NT2/D1 (cell line): ENCODE measurements at regions not wholly inside any gene's neighbourhood (a gene's known extent, or its start where the extent isn't known, plus 50 kb on each side); places are given as distances from the start of the nearest gene placed in this dataset.

Source experiments
- DNase-seq: peaks from one replicate; pipeline ENCODE4 v3.0.0-alpha.2; 2011; ENCODE audit warnings: low read depth, low spot score
- H3K27me3 ChIP-seq: 2 replicates; pipeline ENCODE4 v1.6.0; 2011; ENCODE audit warnings: mild to moderate bottlenecking; ENCODE audit not compliant: insufficient read length, insufficient read depth
- H3K36me3 ChIP-seq: 2 replicates; pipeline ENCODE4 v1.6.1; 2011; ENCODE audit warnings: mild to moderate bottlenecking, low read length, mixed read lengths; ENCODE audit not compliant: insufficient read depth, insufficient read length
- H3K4me1 ChIP-seq: 2 replicates; pipeline ENCODE4 v1.5.1; 2011; ENCODE audit not compliant: insufficient read depth, insufficient read length
- H3K4me3 ChIP-seq: 2 replicates; pipeline ENCODE4 v1.5.1; 2011; ENCODE audit warnings: low read depth; ENCODE audit not compliant: insufficient read length
- H3K9ac ChIP-seq: 2 replicates; pipeline ENCODE4 v1.6.0; 2011; ENCODE audit warnings: low read depth; ENCODE audit not compliant: insufficient read length
- H3K9me3 ChIP-seq: 2 replicates; pipeline ENCODE4 v1.5.1; 2011; ENCODE audit warnings: mild to moderate bottlenecking, low read length; ENCODE audit not compliant: insufficient read depth
- SUZ12 ChIP-seq: IDR thresholded peaks from 2 replicates; pipeline ENCODE4 v1.6.1; 2011; ENCODE audit not compliant: insufficient read length, insufficient read depth; ENCODE audit errors: extremely low read depth
- YY1 ChIP-seq: IDR thresholded peaks from 2 replicates; pipeline ENCODE4 v1.6.1; 2011; ENCODE audit not compliant: insufficient read length, insufficient read depth
- ZNF274 ChIP-seq: IDR thresholded peaks from 2 replicates; pipeline ENCODE4 v1.6.1; 2011; ENCODE audit warnings: mild to moderate bottlenecking, low read depth, low read length

DNA sequence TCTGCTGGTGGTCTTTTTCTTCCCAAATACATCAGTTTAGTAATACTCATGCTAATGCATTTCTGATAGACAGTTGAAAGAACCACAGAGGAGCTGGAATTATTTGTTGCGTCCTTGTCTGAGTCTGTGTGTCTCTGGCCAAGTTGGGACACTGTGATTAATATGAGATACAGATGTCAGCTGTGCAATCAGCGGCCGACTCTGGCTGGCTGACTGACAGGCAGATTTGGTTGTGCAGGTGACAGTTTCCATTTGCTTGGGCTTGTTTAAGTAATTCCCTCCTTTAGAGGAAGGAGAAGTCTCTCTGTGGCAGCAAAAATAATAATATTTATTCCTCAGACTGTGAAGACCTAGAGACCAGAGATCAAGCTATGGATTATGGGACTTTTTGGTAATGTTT, 176.2 kb upstream of the CHRM2 start:
- H3K27me3 ChIP-seq: no peaks in the 10 kb centered on the region
- H3K4me3 ChIP-seq: no peak overlapping the region
- no peaks in the 10 kb centered on the region for H3K36me3 ChIP-seq
- H3K9me3 ChIP-seq: no peaks in the 10 kb centered on the region
- H3K9ac ChIP-seq: no peak overlapping the region
- TF ChIP-seq YY1 (no peak), ZNF274 (no peak), SUZ12 (no peak)
- no peak for DNase-seq
- no peaks in the 10 kb centered on the region for H3K4me1 ChIP-seq

DNA sequence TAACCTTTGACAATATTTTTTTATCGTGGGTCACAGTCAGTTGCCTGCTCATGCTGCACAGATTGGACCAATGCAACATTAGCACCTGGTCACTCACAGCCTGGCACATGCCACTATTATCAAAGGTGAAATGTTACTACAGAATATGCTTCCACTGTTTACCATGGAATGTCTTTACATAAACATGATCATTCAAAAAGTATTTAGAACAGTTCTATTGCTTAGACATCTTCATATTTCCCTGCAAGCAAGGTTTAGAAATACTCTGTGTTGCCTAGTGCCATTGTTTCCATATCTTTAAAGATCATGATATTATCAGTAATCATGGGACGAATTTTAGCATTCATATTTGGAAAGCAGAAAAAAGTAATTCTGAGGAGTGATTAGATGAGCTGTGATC, 179.9 kb upstream of the CHRM2 start:
- H3K36me3 ChIP-seq: no peaks in the 10 kb centered on the region
- H3K4me3 ChIP-seq: no peak overlapping the region
- DNase-seq: no peak
- no peaks in the 10 kb centered on the region for H3K4me1 ChIP-seq
- TF ChIP-seq ZNF274 (no peak), SUZ12 (no peak), YY1 (no peak)
- no peaks in the 10 kb centered on the region for H3K9me3 ChIP-seq
- no peaks in the 10 kb centered on the region for H3K27me3 ChIP-seq
- no peak overlapping the region for H3K9ac ChIP-seq

DNA sequence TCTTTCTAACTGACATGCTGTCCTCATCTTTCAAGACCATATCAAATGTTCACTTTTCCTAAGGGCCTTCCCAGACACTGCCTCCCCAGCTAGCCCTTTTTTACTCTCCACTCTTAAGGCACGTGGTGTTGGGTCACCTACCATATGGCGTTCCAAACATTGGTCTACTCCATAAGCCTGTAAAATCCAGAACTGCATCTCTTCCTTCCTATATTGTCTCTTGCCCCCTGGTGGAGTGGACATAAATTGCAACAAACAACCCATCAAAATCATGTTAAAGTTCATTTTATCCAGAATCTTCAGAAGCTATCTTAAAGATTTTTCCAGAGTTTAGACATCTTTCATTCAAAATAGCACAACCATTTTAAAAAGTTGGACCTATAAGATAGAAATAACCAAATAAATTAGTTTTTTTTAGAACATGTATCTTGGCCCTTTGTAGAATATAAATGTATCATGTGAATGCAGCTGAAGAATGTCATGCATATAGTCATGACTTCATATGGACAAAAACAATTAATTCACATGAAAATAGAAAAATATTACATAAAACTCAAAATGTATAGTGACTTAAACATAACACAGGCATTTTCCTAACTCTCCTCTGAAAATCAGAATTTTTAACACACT, 180.6 kb upstream of the CHRM2 start:
- no peak for TF ChIP-seq SUZ12
- H3K36me3 ChIP-seq: no peaks in the 10 kb centered on the region
- DNase-seq: no peak

DNA sequence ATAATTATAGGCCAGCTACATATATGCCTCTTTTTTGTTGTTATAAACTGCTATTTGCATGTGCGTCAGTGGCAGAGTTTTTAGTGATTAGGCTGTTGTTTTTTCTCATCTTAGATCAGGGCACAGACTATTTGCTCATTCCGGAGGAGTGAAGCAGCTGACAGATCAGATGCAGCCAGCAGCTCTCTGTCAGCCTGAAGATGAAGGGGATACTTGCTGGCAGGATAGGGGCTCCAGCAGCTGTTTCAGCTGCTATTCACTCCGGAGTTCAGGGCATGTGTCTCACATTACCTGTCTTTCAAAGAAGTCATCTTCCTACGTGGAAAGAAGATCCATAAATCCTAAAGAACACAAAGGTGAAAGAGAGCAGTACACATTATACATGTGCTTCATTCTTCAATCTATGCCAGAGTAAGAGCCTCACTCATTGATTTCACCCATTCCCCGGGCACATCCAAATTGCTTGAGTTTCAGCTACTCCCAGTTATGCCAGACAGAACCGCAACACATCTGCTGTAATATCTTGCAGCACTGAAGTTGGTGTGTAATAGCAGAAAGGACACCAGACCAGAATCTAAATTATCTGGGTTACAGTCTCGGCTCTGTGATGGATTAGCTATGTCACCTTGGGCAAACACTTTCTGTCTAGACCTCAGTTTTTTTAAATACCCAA, 182.8 kb upstream of the CHRM2 start:
- Histone ChIP-seq H3K4me3 (no peak overlapping the region), H3K36me3 (no peaks in the 10 kb centered on the region), H3K4me1 (no peaks in the 10 kb centered on the region), H3K9ac (no peak overlapping the region), H3K9me3 (no peaks in the 10 kb centered on the region), H3K27me3 (no peaks in the 10 kb centered on the region)
- DNase-seq: no peak
- TF ChIP-seq ZNF274: no peak
- no peak for TF ChIP-seq SUZ12
- no peak for TF ChIP-seq YY1

More for the DNA sequence above, 180.6 kb upstream of the CHRM2 start:
- Histone ChIP-seq H3K27me3 (no peaks in the 10 kb centered on the region), H3K9me3 (no peaks in the 10 kb centered on the region), H3K4me3 (no peak overlapping the region), H3K4me1 (no peaks in the 10 kb centered on the region), H3K9ac (no peak overlapping the region)

DNA sequence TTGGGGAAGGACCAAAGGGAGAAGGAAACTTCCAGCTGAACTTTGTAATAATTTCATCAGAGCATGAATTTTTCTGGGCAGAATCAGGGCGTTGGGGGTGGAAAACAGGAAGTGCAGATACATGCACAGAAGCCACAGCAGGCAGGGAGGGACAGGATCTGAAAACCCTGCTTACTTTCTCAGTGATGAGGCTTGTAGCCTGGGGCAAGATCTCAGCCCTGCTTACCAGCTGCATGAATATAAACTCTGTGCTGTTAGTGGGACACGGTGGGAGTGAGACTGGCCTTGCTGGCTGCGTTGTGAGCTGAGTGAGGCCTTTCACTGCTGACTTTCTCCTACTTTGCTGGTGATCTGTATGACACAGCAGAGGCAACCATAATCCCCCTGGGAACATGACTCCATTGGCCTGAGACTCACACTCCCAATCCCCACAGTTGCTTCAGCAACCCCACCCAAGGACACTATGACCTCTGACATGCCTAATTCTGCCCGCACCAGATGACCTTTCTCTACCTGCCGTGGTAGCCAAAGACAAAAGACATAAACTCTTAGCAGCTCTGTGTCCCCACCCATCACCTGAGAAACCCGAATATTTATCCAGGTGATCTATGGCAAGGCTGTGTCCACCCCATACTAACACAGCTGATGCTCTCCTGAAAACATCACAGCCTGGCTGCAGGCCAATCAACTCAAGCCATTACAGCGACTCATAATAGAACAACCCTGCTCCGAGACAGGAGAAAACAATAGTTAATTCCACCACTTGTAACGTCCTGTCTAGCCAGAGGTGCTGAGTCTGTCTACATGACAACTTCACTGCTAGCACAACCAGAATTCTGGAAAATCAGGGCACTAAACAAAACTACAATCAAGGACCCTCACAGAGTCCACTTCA, 190.7 kb upstream of the CHRM2 start:
- TF ChIP-seq YY1: no peak
- TF ChIP-seq SUZ12: no peak
- TF ChIP-seq ZNF274: no peak
- Histone ChIP-seq H3K4me3 (no peak overlapping the region), H3K27me3 (no peaks in the 10 kb centered on the region), H3K36me3 (no peaks in the 10 kb centered on the region), H3K9me3 (no peaks in the 10 kb centered on the region), H3K4me1 (no peaks in the 10 kb centered on the region), H3K9ac (no peak overlapping the region)
- DNase-seq: peak; percentile 13

DNA sequence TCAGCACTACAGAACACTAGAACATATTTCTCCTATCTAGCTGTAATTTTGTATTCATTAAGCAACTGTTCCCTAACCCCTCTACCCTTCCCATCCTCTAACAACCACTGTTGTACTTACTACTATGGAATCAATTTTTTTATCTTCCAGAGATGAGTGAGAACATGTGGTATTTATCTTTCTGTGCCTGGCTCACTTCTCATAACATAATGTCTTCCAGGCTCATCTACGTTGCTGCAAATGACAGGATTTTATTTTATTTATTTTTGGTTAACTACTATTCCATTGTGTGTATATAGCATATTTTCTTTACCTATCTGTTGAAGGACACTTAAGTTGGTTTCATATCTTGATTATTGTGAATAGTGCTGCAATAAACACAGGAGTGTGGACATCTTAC, 200.9 kb upstream of the CHRM2 start:
- Histone ChIP-seq H3K27me3 (no peaks in the 10 kb centered on the region), H3K9ac (no peak overlapping the region), H3K4me3 (no peak overlapping the region), H3K4me1 (no peaks in the 10 kb centered on the region), H3K36me3 (no peaks in the 10 kb centered on the region), H3K9me3 (0 out of 2 replicates have a peak, but pooled peaks cover 3% of the 10 kb centered on the region)
- TF ChIP-seq ZNF274: no peak
- no peak for TF ChIP-seq SUZ12
- no peak for TF ChIP-seq YY1
- no peak for DNase-seq

DNA sequence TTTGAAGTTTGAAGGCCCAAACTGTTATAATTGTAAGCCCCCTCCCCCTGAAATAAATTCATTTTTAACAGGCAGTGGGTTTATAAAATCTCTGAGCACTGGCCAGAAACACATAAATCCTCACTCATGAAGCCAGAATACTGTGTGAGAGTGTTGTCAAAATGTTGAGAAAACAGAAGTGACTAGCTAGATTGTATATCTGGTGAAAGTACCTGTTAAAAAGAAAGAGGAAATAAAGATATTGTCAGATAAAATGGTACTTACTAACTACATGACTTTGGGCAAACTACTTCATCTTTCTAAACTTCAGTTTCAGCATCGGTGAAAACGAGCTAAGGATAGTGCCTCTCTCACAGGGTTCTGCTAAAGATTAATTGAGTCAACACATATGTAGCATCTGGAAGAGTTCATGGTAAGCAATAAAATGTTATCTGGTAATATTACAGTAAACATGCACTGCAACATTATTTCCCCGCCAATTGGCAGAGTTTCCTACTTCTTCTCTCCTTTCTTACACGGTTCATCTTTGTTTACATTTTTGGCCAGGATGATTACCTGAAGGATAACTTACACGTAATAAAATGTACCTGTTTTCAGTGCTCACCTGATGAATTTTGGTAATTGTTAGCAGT, 202.5 kb upstream of the CHRM2 start:
- TF ChIP-seq SUZ12 (no peak), ZNF274 (no peak), YY1 (no peak)
- no peak overlapping the region for H3K4me3 ChIP-seq
- no peak for DNase-seq
- H3K9ac ChIP-seq: no peak overlapping the region
- no peaks in the 10 kb centered on the region for H3K9me3 ChIP-seq
- no peaks in the 10 kb centered on the region for H3K4me1 ChIP-seq
- H3K36me3 ChIP-seq: no peaks in the 10 kb centered on the region
- H3K27me3 ChIP-seq: no peaks in the 10 kb centered on the region
